Kasumi-1 (cell line): ENCODE measurements at regions not wholly inside any gene's neighbourhood (a gene's known extent, or its start where the extent isn't known, plus 50 kb on each side); places are given as distances from the start of the nearest gene placed in this dataset.
A peak's percentile ranks its signal among the peaks of the same experiment; 100 is the strongest.

Source experiments
- DNase-seq, 2 experiments: peaks; one replicate each; lab custom pipeline; 2025; lab: John Stamatoyannopoulos, UW

GRCh38 chr1:232519186-232519585 lies 110.7 kb downstream of the SIPA1L2 start:
- DNase-seq, result no peak

- peak in 1 of 2 experiments; percentile 5 for DNase-seq
Observed at GRCh38 chr1:232518349-232518748, 111.6 kb downstream of the SIPA1L2 start.

GRCh38 chr1:232517204-232517603 lies 112.7 kb downstream of the SIPA1L2 start:
- DNase-seq, result no peak

GRCh38 chr1:232515706-232516105 lies 114.2 kb downstream of the SIPA1L2 start:
- no peak for DNase-seq

GRCh38 chr1:232512712-232513111 lies 117.2 kb downstream of the SIPA1L2 start:
- no peak for DNase-seq

- DNase-seq, result no peak
Observed at GRCh38 chr1:232511172-232511571, 118.8 kb downstream of the SIPA1L2 start.

- no peak for DNase-seq
Observed at GRCh38 chr1:232510367-232511110, 119.4 kb downstream of the SIPA1L2 start.

- DNase-seq, result no peak
Observed at GRCh38 chr1:232509570-232509969, 120.4 kb downstream of the SIPA1L2 start.

GRCh38 chr1:232508130-232508701 lies 121.7 kb downstream of the SIPA1L2 start:
- DNase-seq, result no peak

GRCh38 chr1:232507571-232507970 lies 122.4 kb downstream of the SIPA1L2 start:
- no peak for DNase-seq

- no peak for DNase-seq
Observed at GRCh38 chr1:232505884-232506283, 124.0 kb downstream of the SIPA1L2 start.

- no peak for DNase-seq
Observed at GRCh38 chr1:232504651-232505050, 125.3 kb downstream of the SIPA1L2 start.

- DNase-seq, result no peak
Observed at GRCh38 chr1:232503497-232503896, 126.4 kb downstream of the SIPA1L2 start.

GRCh38 chr1:232501854-232502253 lies 128.1 kb downstream of the SIPA1L2 start:
- DNase-seq, result no peak

- DNase-seq, result no peak
Observed at GRCh38 chr1:232499188-232499587, 130.7 kb downstream of the SIPA1L2 start.

GRCh38 chr1:232493869-232494268 lies 136.1 kb downstream of the SIPA1L2 start:
- no peak for DNase-seq

GRCh38 chr1:232489256-232489655 lies 140.7 kb downstream of the SIPA1L2 start:
- DNase-seq, result no peak

GRCh38 chr1:232487236-232487635 lies 142.7 kb downstream of the SIPA1L2 start:
- DNase-seq, result no peak

GRCh38 chr1:232486454-232487207 lies 143.3 kb downstream of the SIPA1L2 start:
- no peak for DNase-seq

- no peak for DNase-seq
Observed at GRCh38 chr1:232486006-232486405, 143.9 kb downstream of the SIPA1L2 start.

GRCh38 chr1:232484856-232485255 lies 145.1 kb downstream of the SIPA1L2 start:
- DNase-seq, result no peak

- DNase-seq, result no peak
Observed at GRCh38 chr1:232483826-232484225, 146.1 kb downstream of the SIPA1L2 start.

GRCh38 chr1:232481091-232481490 lies 148.8 kb downstream of the SIPA1L2 start:
- DNase-seq, result no peak
